ENCODE measurements at regions not wholly inside any gene's neighbourhood (a gene's known extent, or its start where the extent isn't known, plus 50 kb on each side); places are given as distances from the start of the nearest gene placed in this dataset.
"Not testable (repeated sequence)": the region's sequence is repeated elsewhere in the genome, so short reads cannot be mapped to it uniquely, and the experiment has no call there.

- DNase-seq, result no peak
- in situ Hi-C loops (cut with MboI; ENCODE audit: low pct_unique_long_range_greater_than_20kb, low sequenced_read_pairs), result no loop called here
Measured at GRCh38 chr6:21739838-21740237, 146.3 kb downstream of the SOX4 start.

- in situ Hi-C loops (cut with MboI; ENCODE audit: low pct_unique_long_range_greater_than_20kb, low sequenced_read_pairs), result no loop called here
- DNase-seq, result no peak
Measured at GRCh38 chr6:21740376-21741124, 147.0 kb downstream of the SOX4 start.

GRCh38 chr6:21741221-21742109 is 147.9 kb downstream of the SOX4 start:
- in situ Hi-C loops (cut with MboI; ENCODE audit: low pct_unique_long_range_greater_than_20kb, low sequenced_read_pairs), result no loop called here
- no peak for DNase-seq

GRCh38 chr6:21742238-21742660 is 148.7 kb downstream of the SOX4 start:
- no peak for DNase-seq
- in situ Hi-C loops (cut with MboI; ENCODE audit: low pct_unique_long_range_greater_than_20kb, low sequenced_read_pairs), result no loop called here

- in situ Hi-C loops (cut with MboI; ENCODE audit: low pct_unique_long_range_greater_than_20kb, low sequenced_read_pairs), result no loop called here
Measured at GRCh38 chr6:21744331-21744730, 150.8 kb downstream of the SOX4 start.

GRCh38 chr6:21745543-21746337 is 152.2 kb downstream of the SOX4 start:
- DNase-seq, result no peak
- in situ Hi-C loops (cut with MboI; ENCODE audit: low pct_unique_long_range_greater_than_20kb, low sequenced_read_pairs), result no loop called here

More at GRCh38 chr6:21744331-21744730, 150.8 kb downstream of the SOX4 start:
- no peak for DNase-seq

GRCh38 chr6:21747441-21747840 is 153.9 kb downstream of the SOX4 start:
- in situ Hi-C loops (cut with MboI; ENCODE audit: low pct_unique_long_range_greater_than_20kb, low sequenced_read_pairs), result no loop called here
- DNase-seq, result no peak

- no peak for DNase-seq
- in situ Hi-C loops (cut with MboI; ENCODE audit: low pct_unique_long_range_greater_than_20kb, low sequenced_read_pairs), result no loop called here
Measured at GRCh38 chr6:21748343-21749056, 154.9 kb downstream of the SOX4 start.

GRCh38 chr6:21749754-21750153 is 156.2 kb downstream of the SOX4 start:
- in situ Hi-C loops (cut with MboI; ENCODE audit: low pct_unique_long_range_greater_than_20kb, low sequenced_read_pairs), result no loop called here
- DNase-seq, result no peak

- no peak for DNase-seq
- in situ Hi-C loops (cut with MboI; ENCODE audit: low pct_unique_long_range_greater_than_20kb, low sequenced_read_pairs), result no loop called here
Measured at GRCh38 chr6:21750575-21750974, 157.0 kb downstream of the SOX4 start.

- DNase-seq, result no peak
- in situ Hi-C loops (cut with MboI; ENCODE audit: low pct_unique_long_range_greater_than_20kb, low sequenced_read_pairs), result no loop called here
Measured at GRCh38 chr6:21751608-21752007, 158.1 kb downstream of the SOX4 start.

GRCh38 chr6:21752054-21752811 is 158.7 kb downstream of the SOX4 start:
- in situ Hi-C loops (cut with MboI; ENCODE audit: low pct_unique_long_range_greater_than_20kb, low sequenced_read_pairs), result no loop called here
- no peak for DNase-seq

- in situ Hi-C loops (cut with MboI; ENCODE audit: low pct_unique_long_range_greater_than_20kb, low sequenced_read_pairs), result no loop called here
- no peak for DNase-seq
Measured at GRCh38 chr6:21753241-21754108, 159.9 kb downstream of the SOX4 start.

GRCh38 chr6:21754891-21755290 is 161.3 kb downstream of the SOX4 start:
- no peak for DNase-seq
- in situ Hi-C loops (cut with MboI; ENCODE audit: low pct_unique_long_range_greater_than_20kb, low sequenced_read_pairs), result no loop called here

GRCh38 chr6:21756487-21756886 is 162.9 kb downstream of the SOX4 start:
- in situ Hi-C loops (cut with MboI; ENCODE audit: low pct_unique_long_range_greater_than_20kb, low sequenced_read_pairs), result no loop called here
- DNase-seq, result no peak

GRCh38 chr6:21757392-21757791 is 163.8 kb downstream of the SOX4 start:
- in situ Hi-C loops (cut with MboI; ENCODE audit: low pct_unique_long_range_greater_than_20kb, low sequenced_read_pairs); DNase-seq: not testable (repeated sequence)

GRCh38 chr6:21759721-21760120 is 166.2 kb downstream of the SOX4 start:
- in situ Hi-C loops (cut with MboI; ENCODE audit: low pct_unique_long_range_greater_than_20kb, low sequenced_read_pairs), result no loop called here
- no peak for DNase-seq

All from KBM-7 (cell line).